Type B pancreatic cell (in vitro differentiated cells): ENCODE measurements at regions not wholly inside any gene's neighbourhood (a gene's known extent, or its start where the extent isn't known, plus 50 kb on each side); places are given as distances from the start of the nearest gene placed in this dataset.
A peak's percentile ranks its signal among the peaks of the same experiment; 100 is the strongest.

Source experiments
- DNase-seq: peaks from one replicate; pipeline ENCODE4 v3.0.0; 2021; ENCODE audit warnings: mixed read lengths; ENCODE audit not compliant: unreplicated experiment; ENCODE audit errors: extremely low spot score
- H3K27ac Mint-ChIP-seq: 2 replicates; pipeline ENCODE4 v1.8.0; 2021; ENCODE audit warnings: mild to moderate bottlenecking, mixed read lengths
- H3K27me3 Mint-ChIP-seq: 2 replicates; pipeline ENCODE4 v1.8.0; 2021; ENCODE audit warnings: mixed read lengths
- H3K36me3 Mint-ChIP-seq: 2 replicates; pipeline ENCODE4 v1.8.0; 2021; ENCODE audit warnings: mixed read lengths
- H3K4me1 Mint-ChIP-seq: one replicate; pipeline ENCODE4 v1.8.0; 2021; ENCODE audit warnings: mixed read lengths; ENCODE audit not compliant: unreplicated experiment
- H3K4me3 Mint-ChIP-seq: 2 replicates; pipeline ENCODE4 v1.8.0; 2021; ENCODE audit warnings: mild to moderate bottlenecking, mixed read lengths
- H3K9me3 Mint-ChIP-seq: 2 replicates; pipeline ENCODE4 v1.8.0; 2021; ENCODE audit warnings: mixed read lengths
- CTCF ChIP-seq: fragments of 200-600 bp; sonication (generic); conservative IDR thresholded peaks from 2 replicates; pipeline ENCODE4 v1.5.0; 2021; ENCODE audit warnings: antibody characterized with exemption, mild to moderate bottlenecking

- no peak for DNase-seq
- no peaks in the 10 kb centered on the region for H3K36me3 Mint-ChIP-seq
- no peak for TF ChIP-seq CTCF
Observed at GRCh38 chr2:228658998-228659397, 477.5 kb upstream of the SPHKAP start.

GRCh38 chr2:228657807-228658402, 476.4 kb upstream of the SPHKAP start:
- TF ChIP-seq CTCF, result peak; percentile 78
- Mint-ChIP-seq H3K36me3 (no peaks in the 10 kb centered on the region), H3K27ac (no peak overlapping the region), H3K27me3 (peaks cover 6% of the 10 kb centered on the region), H3K9me3 (no peaks in the 10 kb centered on the region), H3K4me1 (no peaks in the 10 kb centered on the region), H3K4me3 (no peak overlapping the region)
- no peak for DNase-seq

More at GRCh38 chr2:228658998-228659397, 477.5 kb upstream of the SPHKAP start:
- H3K27me3 Mint-ChIP-seq, result peaks cover 6% of the 10 kb centered on the region
- no peak overlapping the region for H3K4me3 Mint-ChIP-seq
- H3K9me3 Mint-ChIP-seq, result no peaks in the 10 kb centered on the region
- no peaks in the 10 kb centered on the region for H3K4me1 Mint-ChIP-seq
- H3K27ac Mint-ChIP-seq, result no peak overlapping the region

- no peak overlapping the region for H3K4me3 Mint-ChIP-seq
- DNase-seq, result no peak
Observed at GRCh38 chr2:228655331-228655730, 473.8 kb upstream of the SPHKAP start.

GRCh38 chr2:228654707-228655106, 473.2 kb upstream of the SPHKAP start:
- no peaks in the 10 kb centered on the region for H3K9me3 Mint-ChIP-seq
- H3K27ac Mint-ChIP-seq, result no peak overlapping the region
- no peaks in the 10 kb centered on the region for H3K4me1 Mint-ChIP-seq
- DNase-seq, result no peak
- no peak for TF ChIP-seq CTCF
- H3K4me3 Mint-ChIP-seq, result no peak overlapping the region
- peaks cover 3% of the 10 kb centered on the region for H3K27me3 Mint-ChIP-seq
- H3K36me3 Mint-ChIP-seq, result no peaks in the 10 kb centered on the region

More at GRCh38 chr2:228655331-228655730, 473.8 kb upstream of the SPHKAP start:
- no peaks in the 10 kb centered on the region for H3K9me3 Mint-ChIP-seq
- TF ChIP-seq CTCF, result no peak
- no peaks in the 10 kb centered on the region for H3K4me1 Mint-ChIP-seq
- no peak overlapping the region for H3K27ac Mint-ChIP-seq
- H3K27me3 Mint-ChIP-seq, result peaks cover 3% of the 10 kb centered on the region
- H3K36me3 Mint-ChIP-seq, result no peaks in the 10 kb centered on the region

- Mint-ChIP-seq H3K4me3 (no peak overlapping the region), H3K36me3 (no peaks in the 10 kb centered on the region), H3K9me3 (no peaks in the 10 kb centered on the region), H3K27ac (no peak overlapping the region), H3K4me1 (no peaks in the 10 kb centered on the region), H3K27me3 (peaks cover 3% of the 10 kb centered on the region)
- TF ChIP-seq CTCF, result no peak
- no peak for DNase-seq
Observed at GRCh38 chr2:228653884-228654283, 472.4 kb upstream of the SPHKAP start.

- Mint-ChIP-seq H3K9me3 (no peaks in the 10 kb centered on the region), H3K27me3 (no peaks in the 10 kb centered on the region), H3K4me3 (no peak overlapping the region), H3K27ac (no peak overlapping the region), H3K4me1 (no peaks in the 10 kb centered on the region), H3K36me3 (no peaks in the 10 kb centered on the region)
- no peak for TF ChIP-seq CTCF
- DNase-seq, result no peak
Observed at GRCh38 chr2:228652366-228652765, 470.9 kb upstream of the SPHKAP start.
